ENCODE measurements at regions not wholly inside any gene's neighbourhood (a gene's known extent, or its start where the extent isn't known, plus 50 kb on each side); places are given as distances from the start of the nearest gene placed in this dataset.

DNA sequence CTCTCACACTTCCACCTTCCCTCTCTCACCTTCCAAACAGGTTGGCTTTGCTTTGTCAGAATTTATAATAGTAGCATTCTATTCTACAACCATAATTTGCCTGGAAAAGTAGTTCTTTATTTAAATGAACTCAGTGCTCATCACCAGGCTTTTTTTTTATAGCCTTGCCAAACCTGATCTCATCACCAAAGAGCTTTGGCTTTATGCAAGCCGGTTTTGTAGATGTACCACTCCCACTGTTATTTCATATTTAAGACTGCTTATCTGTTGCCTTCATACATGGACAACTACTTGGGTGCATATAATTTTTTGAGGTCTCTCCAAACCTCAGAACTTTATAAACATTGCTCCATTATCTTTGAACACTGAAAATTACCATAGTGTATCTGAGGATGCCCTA is 246.1 kb upstream of the PPP2R3A start:
- Histone ChIP-seq H3K9me3 (ENCODE audit: control insufficient read depth in 4 of 4, low read length in 3 of 4) (peaks cover 0 to 2% (median under 1%) of the 10 kb centered on the region in 4 donors), H3K36me3 (ENCODE audit: control insufficient read depth in 4 of 4, insufficient read depth in 3 of 4, low read depth in 1 of 4, low read length in 3 of 4) (no peaks in the 10 kb centered on the region), H3K4me3 (ENCODE audit: low read depth in 1 of 3, low read length in 3 of 3) (no peak overlapping the region), H3K9ac (ENCODE audit: low read depth in 1 of 2, low read length in 2 of 2) (no peak overlapping the region), H3K27me3 (ENCODE audit: control insufficient read depth in 4 of 4, insufficient read depth in 4 of 4, low read length in 3 of 4) (no peaks in the 10 kb centered on the region), H3K4me1 (ENCODE audit: control insufficient read depth in 4 of 4, insufficient read depth in 4 of 4, low read length in 3 of 4) (no peaks in the 10 kb centered on the region), H3K27ac (ENCODE audit: low read depth in 1 of 2, low read length in 2 of 2) (no peak overlapping the region)
- no peak for TF ChIP-seq HNF4G (IDR thresholded peaks at IDR 0.05)
- DNase-seq (ENCODE audit: low spot score), result no peak
- 78% methylated on average over 1 of the region's 1 CpG for WGBS

DNA sequence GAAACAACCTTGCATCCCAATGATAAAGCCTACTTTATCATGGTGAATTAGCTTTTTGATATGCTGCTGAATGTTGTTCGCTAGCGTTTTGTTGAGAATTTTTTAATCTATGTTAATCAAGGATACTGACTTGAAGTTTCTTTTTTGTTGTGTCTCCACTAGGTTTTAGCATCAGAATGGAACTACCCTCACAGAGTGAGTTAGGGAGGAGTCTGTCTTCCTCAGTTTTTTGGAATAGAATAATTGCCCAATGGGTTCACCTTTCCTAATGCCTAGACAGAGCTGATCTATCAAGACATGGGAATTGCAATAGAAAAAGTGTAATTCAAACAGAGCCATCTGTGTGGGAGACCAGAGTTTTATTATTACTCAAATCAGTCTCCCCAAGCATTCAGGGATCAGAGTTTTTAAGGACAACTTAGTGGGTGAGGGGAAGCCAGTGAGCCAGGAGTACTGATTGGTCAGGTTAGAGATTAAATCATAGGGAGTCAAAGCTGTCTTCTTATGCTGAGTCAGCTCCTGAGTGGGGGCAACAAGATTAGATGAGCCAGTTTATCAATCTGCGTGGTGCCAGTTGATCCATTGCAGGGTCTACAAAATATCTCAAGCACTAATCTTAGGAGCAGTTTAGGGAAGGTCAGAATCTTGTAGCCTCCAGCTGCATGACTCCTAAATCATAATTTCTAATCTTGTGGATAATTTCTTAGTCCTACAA is 237.4 kb upstream of the PPP2R3A start:
- H3K27me3 ChIP-seq (ENCODE audit: control insufficient read depth in 4 of 4, insufficient read depth in 4 of 4, low read length in 3 of 4), result no peaks in the 10 kb centered on the region
- H3K9ac ChIP-seq (ENCODE audit: low read depth in 1 of 2, low read length in 2 of 2), result no peak overlapping the region
- TF ChIP-seq, protein P1, sequence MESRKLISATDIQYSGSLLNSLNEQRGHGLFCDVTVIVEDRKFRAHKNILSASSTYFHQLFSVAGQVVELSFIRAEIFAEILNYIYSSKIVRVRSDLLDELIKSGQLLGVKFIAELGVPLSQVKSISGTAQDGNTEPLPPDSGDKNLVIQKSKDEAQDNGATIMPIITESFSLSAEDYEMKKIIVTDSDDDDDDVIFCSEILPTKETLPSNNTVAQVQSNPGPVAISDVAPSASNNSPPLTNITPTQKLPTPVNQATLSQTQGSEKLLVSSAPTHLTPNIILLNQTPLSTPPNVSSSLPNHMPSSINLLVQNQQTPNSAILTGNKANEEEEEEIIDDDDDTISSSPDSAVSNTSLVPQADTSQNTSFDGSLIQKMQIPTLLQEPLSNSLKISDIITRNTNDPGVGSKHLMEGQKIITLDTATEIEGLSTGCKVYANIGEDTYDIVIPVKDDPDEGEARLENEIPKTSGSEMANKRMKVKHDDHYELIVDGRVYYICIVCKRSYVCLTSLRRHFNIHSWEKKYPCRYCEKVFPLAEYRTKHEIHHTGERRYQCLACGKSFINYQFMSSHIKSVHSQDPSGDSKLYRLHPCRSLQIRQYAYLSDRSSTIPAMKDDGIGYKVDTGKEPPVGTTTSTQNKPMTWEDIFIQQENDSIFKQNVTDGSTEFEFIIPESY (IDR thresholded peaks at IDR 0.05), result no peak
- no peak for TF ChIP-seq RAD21 (IDR thresholded peaks at IDR 0.05)
- TF ChIP-seq FOXA2 (IDR thresholded peaks at IDR 0.05), result no peak
- no peaks in the 10 kb centered on the region for H3K36me3 ChIP-seq (ENCODE audit: control insufficient read depth in 4 of 4, insufficient read depth in 3 of 4, low read depth in 1 of 4, low read length in 3 of 4)
- H3K9me3 ChIP-seq (ENCODE audit: control insufficient read depth in 4 of 4, low read length in 3 of 4), result peaks cover 0 to 21% (median 5%) of the 10 kb centered on the region in 4 donors
- no peaks in the 10 kb centered on the region for H3K4me1 ChIP-seq (ENCODE audit: control insufficient read depth in 4 of 4, insufficient read depth in 4 of 4, low read length in 3 of 4)
- no peak overlapping the region for H3K4me3 ChIP-seq (ENCODE audit: low read depth in 1 of 3, low read length in 3 of 3)
- DNase-seq (ENCODE audit: low spot score), result no peak
- 77% methylated on average over 3 of the region's 3 CpGs for WGBS
- H3K27ac ChIP-seq (ENCODE audit: low read depth in 1 of 2, low read length in 2 of 2), result no peak overlapping the region

DNA sequence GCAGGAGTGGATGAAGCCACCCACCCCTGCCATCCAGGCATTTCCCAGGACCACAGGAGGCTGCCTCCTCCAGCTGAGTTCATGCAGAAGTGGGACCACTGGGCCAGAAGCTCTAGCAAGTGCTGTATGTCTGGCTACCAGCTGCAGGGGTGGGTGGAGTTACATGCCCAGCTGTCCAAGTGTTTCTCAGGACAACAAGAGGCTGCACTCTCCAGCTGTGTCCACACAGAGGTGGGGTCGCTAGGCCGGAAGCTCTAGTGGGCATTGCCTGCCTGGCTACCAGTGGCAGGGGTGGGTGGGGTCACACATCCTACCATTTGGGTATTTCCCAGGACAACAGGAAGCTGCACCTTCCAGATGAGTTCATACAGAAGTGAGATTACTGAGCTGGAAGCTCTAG is 234.0 kb upstream of the PPP2R3A start:
- H3K27me3 ChIP-seq (ENCODE audit: control insufficient read depth in 4 of 4, insufficient read depth in 4 of 4, low read length in 3 of 4), result no peaks in the 10 kb centered on the region
- no peak for TF ChIP-seq RAD21 (IDR thresholded peaks at IDR 0.05)
- TF ChIP-seq, protein P2, sequence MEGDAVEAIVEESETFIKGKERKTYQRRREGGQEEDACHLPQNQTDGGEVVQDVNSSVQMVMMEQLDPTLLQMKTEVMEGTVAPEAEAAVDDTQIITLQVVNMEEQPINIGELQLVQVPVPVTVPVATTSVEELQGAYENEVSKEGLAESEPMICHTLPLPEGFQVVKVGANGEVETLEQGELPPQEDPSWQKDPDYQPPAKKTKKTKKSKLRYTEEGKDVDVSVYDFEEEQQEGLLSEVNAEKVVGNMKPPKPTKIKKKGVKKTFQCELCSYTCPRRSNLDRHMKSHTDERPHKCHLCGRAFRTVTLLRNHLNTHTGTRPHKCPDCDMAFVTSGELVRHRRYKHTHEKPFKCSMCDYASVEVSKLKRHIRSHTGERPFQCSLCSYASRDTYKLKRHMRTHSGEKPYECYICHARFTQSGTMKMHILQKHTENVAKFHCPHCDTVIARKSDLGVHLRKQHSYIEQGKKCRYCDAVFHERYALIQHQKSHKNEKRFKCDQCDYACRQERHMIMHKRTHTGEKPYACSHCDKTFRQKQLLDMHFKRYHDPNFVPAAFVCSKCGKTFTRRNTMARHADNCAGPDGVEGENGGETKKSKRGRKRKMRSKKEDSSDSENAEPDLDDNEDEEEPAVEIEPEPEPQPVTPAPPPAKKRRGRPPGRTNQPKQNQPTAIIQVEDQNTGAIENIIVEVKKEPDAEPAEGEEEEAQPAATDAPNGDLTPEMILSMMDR (IDR thresholded peaks at IDR 0.05; ENCODE audit: low read depth, low read length, missing input control), result no peak
- no peak for TF ChIP-seq GABPA (IDR thresholded peaks at IDR 0.05 in 1 of 2, conservative IDR thresholded peaks at IDR 0.05 in 1 of 2)
- TF ChIP-seq JUND (IDR thresholded peaks at IDR 0.05), result no peak
- TF ChIP-seq SP1 (IDR thresholded peaks at IDR 0.05), result no peak
- TF ChIP-seq, protein P3, sequence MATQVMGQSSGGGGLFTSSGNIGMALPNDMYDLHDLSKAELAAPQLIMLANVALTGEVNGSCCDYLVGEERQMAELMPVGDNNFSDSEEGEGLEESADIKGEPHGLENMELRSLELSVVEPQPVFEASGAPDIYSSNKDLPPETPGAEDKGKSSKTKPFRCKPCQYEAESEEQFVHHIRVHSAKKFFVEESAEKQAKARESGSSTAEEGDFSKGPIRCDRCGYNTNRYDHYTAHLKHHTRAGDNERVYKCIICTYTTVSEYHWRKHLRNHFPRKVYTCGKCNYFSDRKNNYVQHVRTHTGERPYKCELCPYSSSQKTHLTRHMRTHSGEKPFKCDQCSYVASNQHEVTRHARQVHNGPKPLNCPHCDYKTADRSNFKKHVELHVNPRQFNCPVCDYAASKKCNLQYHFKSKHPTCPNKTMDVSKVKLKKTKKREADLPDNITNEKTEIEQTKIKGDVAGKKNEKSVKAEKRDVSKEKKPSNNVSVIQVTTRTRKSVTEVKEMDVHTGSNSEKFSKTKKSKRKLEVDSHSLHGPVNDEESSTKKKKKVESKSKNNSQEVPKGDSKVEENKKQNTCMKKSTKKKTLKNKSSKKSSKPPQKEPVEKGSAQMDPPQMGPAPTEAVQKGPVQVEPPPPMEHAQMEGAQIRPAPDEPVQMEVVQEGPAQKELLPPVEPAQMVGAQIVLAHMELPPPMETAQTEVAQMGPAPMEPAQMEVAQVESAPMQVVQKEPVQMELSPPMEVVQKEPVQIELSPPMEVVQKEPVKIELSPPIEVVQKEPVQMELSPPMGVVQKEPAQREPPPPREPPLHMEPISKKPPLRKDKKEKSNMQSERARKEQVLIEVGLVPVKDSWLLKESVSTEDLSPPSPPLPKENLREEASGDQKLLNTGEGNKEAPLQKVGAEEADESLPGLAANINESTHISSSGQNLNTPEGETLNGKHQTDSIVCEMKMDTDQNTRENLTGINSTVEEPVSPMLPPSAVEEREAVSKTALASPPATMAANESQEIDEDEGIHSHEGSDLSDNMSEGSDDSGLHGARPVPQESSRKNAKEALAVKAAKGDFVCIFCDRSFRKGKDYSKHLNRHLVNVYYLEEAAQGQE (IDR thresholded peaks at IDR 0.05), result no peak
- TF ChIP-seq YY1 (IDR thresholded peaks at IDR 0.05), result no peak
- TF ChIP-seq, protein P4, sequence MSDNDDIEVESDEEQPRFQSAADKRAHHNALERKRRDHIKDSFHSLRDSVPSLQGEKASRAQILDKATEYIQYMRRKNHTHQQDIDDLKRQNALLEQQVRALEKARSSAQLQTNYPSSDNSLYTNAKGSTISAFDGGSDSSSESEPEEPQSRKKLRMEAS (IDR thresholded peaks at IDR 0.05), result no peak
- no peak for TF ChIP-seq EGR1 (IDR thresholded peaks at IDR 0.05; ENCODE audit: low read depth in 2 of 2)
- no peak for TF ChIP-seq RXRA (IDR thresholded peaks at IDR 0.05)
- no peak for TF ChIP-seq HNF4A (conservative IDR thresholded peaks at IDR 0.05)
- TF ChIP-seq, protein P1 (IDR thresholded peaks at IDR 0.05), result no peak
- no peak for TF ChIP-seq TAF1 (conservative IDR thresholded peaks at IDR 0.05)
- TF ChIP-seq NR2F2 (IDR thresholded peaks at IDR 0.05), result no peak
- TF ChIP-seq FOXA1 (IDR thresholded peaks at IDR 0.05), result no peak
- TF ChIP-seq, protein P5, sequence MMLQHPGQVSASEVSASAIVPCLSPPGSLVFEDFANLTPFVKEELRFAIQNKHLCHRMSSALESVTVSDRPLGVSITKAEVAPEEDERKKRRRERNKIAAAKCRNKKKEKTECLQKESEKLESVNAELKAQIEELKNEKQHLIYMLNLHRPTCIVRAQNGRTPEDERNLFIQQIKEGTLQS (IDR thresholded peaks at IDR 0.05), result no peak
- TF ChIP-seq FOXA2 (IDR thresholded peaks at IDR 0.05), result no peak
- TF ChIP-seq HNF4G (IDR thresholded peaks at IDR 0.05), result no peak
- no peaks in the 10 kb centered on the region for H3K4me1 ChIP-seq (ENCODE audit: control insufficient read depth in 4 of 4, insufficient read depth in 4 of 4, low read length in 3 of 4)
- no peak overlapping the region for H3K27ac ChIP-seq (ENCODE audit: low read depth in 1 of 2, low read length in 2 of 2)
- no peak for DNase-seq (ENCODE audit: low spot score)
- no peak overlapping the region for H3K4me3 ChIP-seq (ENCODE audit: low read depth in 1 of 3, low read length in 3 of 3)
- no peaks in the 10 kb centered on the region for H3K36me3 ChIP-seq (ENCODE audit: control insufficient read depth in 4 of 4, insufficient read depth in 3 of 4, low read depth in 1 of 4, low read length in 3 of 4)
- WGBS, result 68% methylated on average over 2 of the region's 2 CpGs
- H3K9ac ChIP-seq (ENCODE audit: low read depth in 1 of 2, low read length in 2 of 2), result no peak overlapping the region
- peaks cover 5 to 9% (median 5%) of the 10 kb centered on the region in 4 donors for H3K9me3 ChIP-seq (ENCODE audit: control insufficient read depth in 4 of 4, low read length in 3 of 4)

Data from liver (tissue), 8 donors.